Activated CD4-positive, alpha-beta T cell treated with anti-CD3 and anti-CD28 coated beads for 36 hours (primary cell): ENCODE measurements at regions not wholly inside any gene's neighbourhood (a gene's known extent, or its start where the extent isn't known, plus 50 kb on each side); places are given as distances from the start of the nearest gene placed in this dataset.
"Not testable (repeated sequence)": the region's sequence is repeated elsewhere in the genome, so short reads cannot be mapped to it uniquely, and the experiment has no call there.

Experiments used
- ATAC-seq: fragments of 200-7000 bp; cut with Tn5 transposase; one replicate; pipeline ENCODE4 v1.10.0; 2021; ENCODE audit warnings: mild to moderate bottlenecking, moderate library complexity
- CTCF ChIA-PET: fragments of 350-600 bp; sonication (Branson Sonifier 250); formaldehyde crosslinking; loops from one replicate; lab custom pipeline; 2021; ENCODE audit warnings: antibody characterized with exemption; lab: Charles Lee
- POLR2A ChIA-PET: fragments of 350-600 bp; sonication (Branson Sonifier 250); formaldehyde crosslinking; loops from one replicate; lab custom pipeline; 2021; ENCODE audit warnings: antibody characterized with exemption, inconsistent platforms; lab: Charles Lee
- DNase-seq: peaks from one replicate; pipeline ENCODE4 v3.0.0-alpha.2; 2020
- H3K27ac Mint-ChIP-seq: one replicate; pipeline ENCODE4 v1.8.0; 2021; ENCODE audit warnings: mixed read lengths
- H3K27me3 Mint-ChIP-seq: one replicate; pipeline ENCODE4 v1.8.0; 2021; ENCODE audit warnings: mixed read lengths
- H3K36me3 Mint-ChIP-seq: one replicate; pipeline ENCODE4 v1.8.0; 2021; ENCODE audit warnings: low read depth, mixed read lengths
- H3K4me1 Mint-ChIP-seq: one replicate; pipeline ENCODE4 v1.8.0; 2021; ENCODE audit warnings: mixed read lengths
- H3K4me3 Mint-ChIP-seq: one replicate; pipeline ENCODE4 v1.8.0; 2021; ENCODE audit warnings: mild to moderate bottlenecking, moderate library complexity, mixed read lengths
- H3K9me3 Mint-ChIP-seq: one replicate; pipeline ENCODE4 v1.8.0; 2021; ENCODE audit warnings: low read depth, mixed read lengths
- intact Hi-C, 2 experiments: fragments of 100-400 bp; cut with DNase I in 1 of 2; cut with micrococcal nuclease in 1 of 2; formaldehyde crosslinking; loops; one replicate each; pipeline versions ENCODE4 v1.14.2 to v1.15.1; 2022 to 2024; cut with DNase I, micrococcal nuclease

DNA sequence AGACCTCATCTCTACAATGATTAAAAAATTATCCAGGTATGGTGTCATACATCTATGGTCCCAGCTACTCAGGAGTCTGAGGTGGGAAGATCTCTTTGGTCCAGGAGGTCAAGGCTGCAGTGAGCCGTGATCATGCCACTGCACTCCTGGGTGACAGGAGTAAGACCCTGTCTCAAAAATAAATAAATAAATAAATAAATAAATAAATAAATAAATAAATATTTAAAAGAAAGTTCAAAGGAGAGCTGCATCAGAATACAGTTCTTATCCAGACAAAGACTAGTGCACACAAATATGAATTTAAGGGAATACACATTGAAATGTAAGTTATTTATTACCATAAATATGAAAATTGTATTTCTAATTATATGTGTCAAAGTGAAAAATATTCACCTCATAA lies 624.9 kb downstream of the SLITRK6 start:
- no peaks in the 10 kb centered on the region for H3K27me3 Mint-ChIP-seq
- no peaks in the 10 kb centered on the region for H3K4me1 Mint-ChIP-seq
- ChIA-PET POLR2A (no interaction called here), CTCF (no interaction called here)
- intact Hi-C loops = no loop called here
- DNase-seq (no peak), ATAC-seq (no peak)
- H3K36me3 Mint-ChIP-seq = no peaks in the 10 kb centered on the region
- no peak overlapping the region for H3K4me3 Mint-ChIP-seq
- no peak overlapping the region for H3K27ac Mint-ChIP-seq
- peaks cover 14% of the 10 kb centered on the region for H3K9me3 Mint-ChIP-seq

DNA sequence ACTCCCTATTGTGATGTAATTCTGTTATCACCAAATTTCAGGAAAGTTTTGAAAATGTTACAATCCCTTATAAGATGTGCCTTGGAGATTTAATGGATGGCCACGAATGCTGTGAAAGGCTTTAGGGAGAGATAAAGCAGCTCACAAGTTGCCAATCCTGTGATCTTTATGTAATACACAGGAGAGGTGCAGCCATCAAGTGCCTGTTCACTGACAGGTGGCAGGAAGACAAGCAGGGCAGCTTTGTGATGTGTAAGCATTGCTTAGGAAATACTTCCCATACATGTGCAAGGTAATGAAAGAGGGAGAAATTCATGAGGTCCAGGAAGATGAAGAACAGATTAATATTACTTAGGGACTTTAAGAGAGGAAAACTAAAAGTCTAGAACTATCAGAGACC lies 628.8 kb downstream of the SLITRK6 start:
- no peaks in the 10 kb centered on the region for H3K36me3 Mint-ChIP-seq
- H3K27me3 Mint-ChIP-seq = no peaks in the 10 kb centered on the region
- peaks cover 11% of the 10 kb centered on the region for H3K9me3 Mint-ChIP-seq
- ChIA-PET POLR2A (no interaction called here), CTCF (interaction anchor here (0.6 kb wide), 1 partner anchor 277 kb away, joined by 4 read pairs; no protein-coding TSS in a partner anchor)
- ATAC-seq (no peak), DNase-seq (no peak)
- intact Hi-C loops = no loop called here
- no peak overlapping the region for H3K27ac Mint-ChIP-seq
- H3K4me3 Mint-ChIP-seq = no peak overlapping the region
- H3K4me1 Mint-ChIP-seq = no peaks in the 10 kb centered on the region

DNA sequence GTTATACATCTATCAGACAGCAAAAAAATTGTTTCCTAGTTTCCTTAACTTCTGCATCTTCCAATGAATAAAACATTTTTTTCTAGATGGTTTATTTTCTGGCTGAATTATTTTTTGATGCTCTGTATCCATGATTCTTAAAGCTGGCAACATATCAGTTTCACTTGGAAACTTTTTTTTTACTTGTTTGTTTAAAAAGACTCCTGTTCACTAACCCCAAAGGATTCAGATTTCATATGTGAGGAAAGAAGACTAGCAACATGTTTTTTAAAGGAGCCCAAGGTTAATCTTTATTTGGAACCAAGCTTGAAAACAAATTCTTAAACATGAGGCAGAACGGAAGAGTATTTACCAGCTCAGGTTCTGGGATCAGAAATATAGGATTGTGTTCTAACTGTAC lies 632.3 kb downstream of the SLITRK6 start:
- no peaks in the 10 kb centered on the region for H3K36me3 Mint-ChIP-seq
- no peak overlapping the region for H3K27ac Mint-ChIP-seq
- CTCF ChIA-PET = no interaction called here
- intact Hi-C loops = no loop called here
- no peak overlapping the region for H3K4me3 Mint-ChIP-seq
- H3K27me3 Mint-ChIP-seq = no peaks in the 10 kb centered on the region
- POLR2A ChIA-PET = no interaction called here
- ATAC-seq (no peak), DNase-seq (no peak)
- no peaks in the 10 kb centered on the region for H3K4me1 Mint-ChIP-seq
- H3K9me3 Mint-ChIP-seq = peaks cover 11% of the 10 kb centered on the region

DNA sequence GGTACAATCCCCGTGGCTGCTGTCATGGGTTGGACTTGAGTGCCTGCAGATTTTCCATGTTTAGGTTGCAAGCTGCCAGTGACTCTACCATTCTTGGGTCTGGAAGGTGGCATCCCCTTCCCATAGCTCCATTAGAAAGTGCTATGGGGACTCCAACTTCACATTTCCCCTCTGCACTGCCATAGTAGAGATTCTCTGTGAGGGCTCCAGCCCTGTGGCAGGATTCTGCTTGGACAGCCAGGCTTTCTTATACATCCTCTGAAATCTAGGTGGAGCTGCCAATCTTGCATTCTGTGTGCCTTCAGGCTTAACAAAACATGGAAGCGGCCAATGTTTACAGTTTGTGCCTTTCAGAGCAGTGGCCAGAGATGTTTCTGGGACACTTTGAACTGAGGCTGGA lies 636.2 kb downstream of the SLITRK6 start:
- ChIA-PET POLR2A (no interaction called here), CTCF (no interaction called here)
- Mint-ChIP-seq H3K4me1 (no peaks in the 10 kb centered on the region), H3K27ac (no peak overlapping the region), H3K27me3 (no peaks in the 10 kb centered on the region), H3K9me3 (peaks cover 13% of the 10 kb centered on the region), H3K36me3 (no peaks in the 10 kb centered on the region), H3K4me3 (no peak overlapping the region)
- no peak for ATAC-seq
- intact Hi-C loops = no loop called here
- no peak for DNase-seq

DNA sequence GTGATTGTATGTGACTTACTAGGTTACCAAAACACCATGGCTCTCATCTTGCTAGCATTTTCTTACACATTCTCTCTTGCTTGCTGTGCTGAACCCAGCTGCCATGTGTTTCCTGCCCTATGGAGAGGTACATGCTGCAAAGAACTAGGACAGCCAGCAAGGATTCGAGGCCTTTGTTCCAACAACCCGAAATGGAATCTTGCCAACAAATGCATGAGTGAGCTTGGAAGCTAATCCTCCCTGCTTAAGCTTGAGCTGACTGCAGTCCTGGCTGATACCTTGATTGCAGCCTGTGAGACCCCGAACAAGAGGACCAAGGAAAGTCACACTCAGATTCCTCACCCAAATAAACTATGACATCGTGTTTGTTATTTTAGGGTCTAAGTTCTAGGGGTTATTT lies 651.2 kb downstream of the SLITRK6 start:
- POLR2A ChIA-PET = no interaction called here
- no peak overlapping the region for H3K27ac Mint-ChIP-seq
- ATAC-seq (no peak), DNase-seq (no peak)
- no peaks in the 10 kb centered on the region for H3K9me3 Mint-ChIP-seq
- CTCF ChIA-PET = no interaction called here
- H3K36me3 Mint-ChIP-seq = no peaks in the 10 kb centered on the region
- H3K4me1 Mint-ChIP-seq = no peaks in the 10 kb centered on the region
- intact Hi-C loops = no loop called here
- no peaks in the 10 kb centered on the region for H3K27me3 Mint-ChIP-seq
- no peak overlapping the region for H3K4me3 Mint-ChIP-seq

DNA sequence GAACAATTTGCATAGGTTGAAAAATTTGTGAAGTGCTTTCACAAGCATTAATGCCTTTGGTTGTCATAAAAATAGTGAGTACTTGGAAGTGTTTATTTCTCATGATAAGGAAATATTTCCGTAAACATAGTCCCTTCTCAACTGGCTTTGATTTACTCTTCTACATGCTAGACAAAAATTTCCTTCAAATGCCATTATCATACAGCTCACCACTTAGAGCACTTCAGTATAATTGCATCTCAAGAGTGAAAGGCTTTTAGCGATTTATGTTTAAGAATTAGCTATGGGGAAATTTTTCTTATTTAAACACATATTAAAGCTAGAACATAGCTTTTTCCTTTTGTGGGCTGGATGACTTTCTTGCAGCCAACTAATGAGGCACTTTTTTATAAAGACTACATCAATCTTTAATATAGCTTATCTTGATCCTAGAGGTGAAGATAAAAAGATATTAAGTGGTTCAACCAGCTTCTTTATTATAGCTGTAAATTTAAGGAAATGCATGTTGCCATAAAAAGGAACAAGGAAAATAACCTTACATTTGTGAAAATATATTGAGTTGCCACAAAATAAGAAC lies 656.8 kb downstream of the SLITRK6 start:
- Mint-ChIP-seq H3K4me3 (no peak overlapping the region), H3K9me3 (peaks cover 12% of the 10 kb centered on the region), H3K27me3 (no peaks in the 10 kb centered on the region), H3K27ac (no peak overlapping the region), H3K36me3 (no peaks in the 10 kb centered on the region), H3K4me1 (no peaks in the 10 kb centered on the region)
- CTCF ChIA-PET = interaction anchor here (0.9 kb wide), 1 partner anchor 989 kb away, joined by 3 read pairs; no protein-coding TSS in a partner anchor
- DNase-seq (no peak), ATAC-seq (no peak)
- POLR2A ChIA-PET = no interaction called here
- intact Hi-C loops = no loop called here

DNA sequence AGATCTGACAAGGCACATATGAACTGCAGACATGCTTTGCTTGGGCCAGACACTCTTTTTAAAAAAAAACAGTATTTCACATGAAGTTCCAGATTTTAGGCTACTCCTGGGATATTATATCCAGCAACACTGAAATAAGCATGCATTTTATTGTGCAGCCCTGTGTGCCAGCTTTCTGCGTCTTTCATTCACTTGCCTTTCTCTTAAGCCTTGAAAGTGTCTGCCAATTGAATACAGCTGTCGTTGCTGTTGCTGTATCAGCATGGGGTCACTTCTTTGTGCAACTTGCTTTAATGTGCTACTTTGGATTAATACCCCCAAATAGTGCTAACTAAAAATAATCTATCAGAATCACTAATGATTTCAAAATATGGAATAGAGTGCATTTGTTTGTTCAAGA lies 657.8 kb downstream of the SLITRK6 start:
- POLR2A ChIA-PET = no interaction called here
- H3K9me3 Mint-ChIP-seq = peaks cover 12% of the 10 kb centered on the region
- H3K4me1 Mint-ChIP-seq = no peaks in the 10 kb centered on the region

DNA sequence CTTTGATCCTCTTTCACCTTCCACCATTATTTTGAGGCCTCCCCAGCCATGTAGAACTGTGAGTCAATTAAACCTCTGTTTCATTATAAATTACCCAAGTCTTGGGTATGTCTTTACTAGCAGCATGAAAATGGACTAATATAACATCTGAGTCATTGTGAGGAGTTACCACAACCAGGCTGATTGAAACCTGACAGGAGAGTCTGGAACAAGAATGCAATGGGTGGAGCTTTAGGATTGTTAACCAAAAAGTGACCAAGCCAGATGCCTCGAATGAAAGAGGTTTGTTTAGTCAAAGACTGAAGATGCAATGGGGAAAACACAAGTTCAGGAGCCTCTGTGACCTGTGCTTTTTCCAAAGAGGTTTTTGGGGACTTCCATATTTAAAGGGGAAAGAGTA lies 659.0 kb downstream of the SLITRK6 start:
- Mint-ChIP-seq H3K4me3 (no peak overlapping the region), H3K36me3 (no peaks in the 10 kb centered on the region), H3K9me3 (peaks cover 12% of the 10 kb centered on the region), H3K4me1 (no peaks in the 10 kb centered on the region), H3K27me3 (no peaks in the 10 kb centered on the region), H3K27ac (no peak overlapping the region)
- ChIA-PET CTCF (no interaction called here), POLR2A (no interaction called here)
- ATAC-seq = no peak
- no peak for DNase-seq
- intact Hi-C loops = no loop called here

More for the DNA sequence above, 657.8 kb downstream of the SLITRK6 start:
- no peak overlapping the region for H3K27ac Mint-ChIP-seq
- DNase-seq (no peak), ATAC-seq (no peak)
- no peak overlapping the region for H3K4me3 Mint-ChIP-seq
- H3K36me3 Mint-ChIP-seq = no peaks in the 10 kb centered on the region
- CTCF ChIA-PET = no interaction called here
- intact Hi-C loops = no loop called here
- no peaks in the 10 kb centered on the region for H3K27me3 Mint-ChIP-seq

DNA sequence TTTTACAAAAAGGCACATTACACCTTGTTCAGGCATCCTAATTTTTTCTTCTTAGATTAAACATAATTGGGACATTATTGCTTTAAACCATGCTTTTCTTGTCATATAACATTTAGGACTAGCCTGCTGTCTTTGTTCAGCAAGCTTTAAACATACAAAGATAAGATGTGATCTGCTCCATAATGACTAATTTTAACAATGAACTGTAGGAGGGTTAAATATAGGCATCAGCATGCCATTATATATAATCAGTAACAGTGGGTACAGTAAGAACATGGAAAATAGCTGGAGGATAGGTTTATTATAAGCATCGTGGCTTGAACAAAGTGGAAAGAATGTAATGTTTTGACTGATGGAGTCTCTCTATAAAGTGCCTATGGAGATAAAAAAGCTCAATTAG lies 661.7 kb downstream of the SLITRK6 start:
- no peaks in the 10 kb centered on the region for H3K36me3 Mint-ChIP-seq
- ATAC-seq = no peak
- H3K27me3 Mint-ChIP-seq = no peaks in the 10 kb centered on the region
- ChIA-PET POLR2A (no interaction called here), CTCF (no interaction called here)
- no peak overlapping the region for H3K27ac Mint-ChIP-seq
- intact Hi-C loops = no loop called here
- DNase-seq = no peak
- no peaks in the 10 kb centered on the region for H3K4me1 Mint-ChIP-seq
- peaks cover 12% of the 10 kb centered on the region for H3K9me3 Mint-ChIP-seq
- H3K4me3 Mint-ChIP-seq = no peak overlapping the region

DNA sequence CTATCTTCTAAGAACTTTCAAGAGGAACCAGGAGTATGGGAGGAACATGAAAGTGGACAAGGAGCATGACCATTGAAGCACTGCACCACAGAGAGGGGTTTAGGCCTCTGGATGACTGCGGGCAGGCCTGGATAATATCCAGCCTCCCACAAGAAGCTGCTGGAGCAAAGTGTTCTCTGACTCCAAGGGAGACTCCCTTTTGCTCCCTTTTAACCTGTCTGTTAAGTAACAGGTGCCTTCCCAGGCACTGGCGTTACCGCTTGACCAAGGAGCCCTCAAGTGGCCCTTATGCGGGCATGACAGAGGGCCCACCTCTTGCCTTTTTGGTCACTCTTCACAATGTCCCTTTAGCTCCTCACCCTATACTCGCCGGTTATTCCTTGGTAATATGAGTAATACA lies 666.2 kb downstream of the SLITRK6 start:
- Mint-ChIP-seq H3K27me3 (no peaks in the 10 kb centered on the region), H3K4me1 (no peaks in the 10 kb centered on the region), H3K9me3 (peaks cover 1% of the 10 kb centered on the region), H3K36me3 (no peaks in the 10 kb centered on the region), H3K4me3 (no peak overlapping the region), H3K27ac (no peak overlapping the region)
- DNase-seq (no peak), ATAC-seq (no peak)
- intact Hi-C loops = no loop called here
- POLR2A ChIA-PET = no interaction called here
- CTCF ChIA-PET = no interaction called here

DNA sequence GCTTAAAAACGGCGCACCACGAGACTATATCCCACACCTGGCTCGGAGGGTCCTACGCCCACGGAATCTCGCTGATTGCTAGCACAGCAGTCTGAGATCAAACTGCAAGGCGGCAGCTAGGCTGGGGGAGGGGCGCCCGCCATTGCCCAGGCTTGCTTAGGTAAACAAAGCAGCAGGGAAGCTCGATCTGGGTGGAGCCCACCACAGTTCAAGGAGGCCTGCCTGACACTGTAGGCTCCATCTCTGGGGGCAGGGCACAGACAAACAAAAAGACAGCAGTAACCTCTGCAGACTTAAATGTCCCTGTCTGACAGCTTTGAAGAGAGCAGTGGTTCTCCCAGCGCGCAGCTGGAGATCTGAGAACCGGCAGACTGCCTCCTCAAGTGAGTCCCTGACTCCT lies 675.7 kb downstream of the SLITRK6 start:
- H3K4me3 Mint-ChIP-seq, POLR2A ChIA-PET, H3K4me1 Mint-ChIP-seq, H3K36me3 Mint-ChIP-seq, DNase-seq, H3K9me3 Mint-ChIP-seq, H3K27me3 Mint-ChIP-seq, intact Hi-C loops, H3K27ac Mint-ChIP-seq, ATAC-seq, CTCF ChIA-PET: not testable (repeated sequence)

DNA sequence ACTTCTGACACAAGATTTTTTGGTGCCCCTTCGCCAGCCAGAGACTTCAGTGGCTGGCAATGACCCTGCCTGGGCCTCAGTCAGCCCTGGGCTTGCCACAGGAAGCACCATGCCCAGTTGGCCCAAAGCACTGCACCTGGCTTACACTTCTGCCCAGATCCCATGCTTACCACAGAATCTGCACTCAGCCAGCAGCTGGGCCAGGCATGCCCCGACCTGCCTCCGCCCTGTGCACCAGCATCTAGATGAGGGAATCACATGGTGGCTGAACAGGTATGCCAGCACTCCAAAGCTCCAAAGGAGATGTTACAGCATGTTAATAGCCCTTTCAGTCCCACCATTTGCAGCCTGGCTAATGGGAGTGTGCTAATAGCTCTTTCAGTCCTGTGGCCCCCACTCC lies 690.9 kb downstream of the SLITRK6 start:
- Mint-ChIP-seq H3K27ac (no peak overlapping the region), H3K36me3 (no peaks in the 10 kb centered on the region), H3K4me1 (no peaks in the 10 kb centered on the region), H3K27me3 (no peaks in the 10 kb centered on the region), H3K4me3 (no peak overlapping the region), H3K9me3 (peaks cover 3% of the 10 kb centered on the region)
- intact Hi-C loops = no loop called here
- DNase-seq (no peak), ATAC-seq (no peak)
- ChIA-PET POLR2A (no interaction called here), CTCF (interaction anchor here (0.7 kb wide), 1 partner anchor 197 kb away, joined by 3 read pairs; no protein-coding TSS in a partner anchor)
